ENCODE measurements at regions not wholly inside any gene's neighbourhood (a gene's known extent, or its start where the extent isn't known, plus 50 kb on each side); places are given as distances from the start of the nearest gene placed in this dataset.

GRCh38 chr17:22507823-22508222 is 815.5 kb downstream of the KCNJ18 start:
- 56 to 61% methylated on average over 5 of the region's 5 CpGs for WGBS, 2 donors
- TF ChIP-seq, protein P1, sequence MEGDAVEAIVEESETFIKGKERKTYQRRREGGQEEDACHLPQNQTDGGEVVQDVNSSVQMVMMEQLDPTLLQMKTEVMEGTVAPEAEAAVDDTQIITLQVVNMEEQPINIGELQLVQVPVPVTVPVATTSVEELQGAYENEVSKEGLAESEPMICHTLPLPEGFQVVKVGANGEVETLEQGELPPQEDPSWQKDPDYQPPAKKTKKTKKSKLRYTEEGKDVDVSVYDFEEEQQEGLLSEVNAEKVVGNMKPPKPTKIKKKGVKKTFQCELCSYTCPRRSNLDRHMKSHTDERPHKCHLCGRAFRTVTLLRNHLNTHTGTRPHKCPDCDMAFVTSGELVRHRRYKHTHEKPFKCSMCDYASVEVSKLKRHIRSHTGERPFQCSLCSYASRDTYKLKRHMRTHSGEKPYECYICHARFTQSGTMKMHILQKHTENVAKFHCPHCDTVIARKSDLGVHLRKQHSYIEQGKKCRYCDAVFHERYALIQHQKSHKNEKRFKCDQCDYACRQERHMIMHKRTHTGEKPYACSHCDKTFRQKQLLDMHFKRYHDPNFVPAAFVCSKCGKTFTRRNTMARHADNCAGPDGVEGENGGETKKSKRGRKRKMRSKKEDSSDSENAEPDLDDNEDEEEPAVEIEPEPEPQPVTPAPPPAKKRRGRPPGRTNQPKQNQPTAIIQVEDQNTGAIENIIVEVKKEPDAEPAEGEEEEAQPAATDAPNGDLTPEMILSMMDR (IDR thresholded peaks at IDR 0.05; ENCODE audit: control extremely low read depth, extremely low read depth), result no peak

DNA sequence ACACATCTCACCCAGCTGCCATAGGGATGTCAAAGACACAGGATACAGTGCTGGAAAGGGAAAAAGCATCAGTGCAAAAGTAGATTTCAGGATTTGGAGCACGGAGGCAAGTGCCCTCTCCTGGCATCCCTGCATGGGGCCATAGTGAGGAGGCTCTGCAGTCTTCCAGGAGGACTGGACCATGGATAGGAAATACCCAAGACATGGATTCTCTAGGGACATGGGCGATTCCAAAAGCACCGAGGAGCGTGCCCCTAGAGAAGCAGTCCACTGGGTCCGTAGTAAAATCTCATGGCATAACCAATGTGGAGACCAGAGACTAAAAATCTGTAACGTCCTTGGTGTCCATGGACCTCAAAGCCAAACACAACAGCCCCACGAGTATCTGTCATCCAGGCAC is 818.2 kb downstream of the KCNJ18 start:
- Histone ChIP-seq H3K27ac (ENCODE audit: low read depth in 1 of 2, low read length in 1 of 2) (no peak overlapping the region), H3K9me3 (ENCODE audit: control insufficient read depth in 4 of 4, insufficient read depth in 3 of 4, low read length in 3 of 4) (peaks cover 0 to 30% (median 6%) of the 10 kb centered on the region in 4 donors), H3K27me3 (ENCODE audit: control insufficient read depth in 3 of 3, insufficient read depth in 3 of 3, low read length in 2 of 3) (no peaks in the 10 kb centered on the region), H3K36me3 (ENCODE audit: control insufficient read depth in 4 of 4, insufficient read depth in 4 of 4, low read length in 4 of 4) (no peaks in the 10 kb centered on the region), H3K4me1 (ENCODE audit: control insufficient read depth in 5 of 5, insufficient read depth in 5 of 5, low read length in 5 of 5) (no peaks in the 10 kb centered on the region), H3K9ac (ENCODE audit: insufficient read depth in 1 of 2, low read length in 2 of 2) (no peak overlapping the region), H3K4me3 (no peak overlapping the region)
- DNase-seq (no peak), ATAC-seq (ENCODE audit: insufficient read depth, low FRiP score) (no peak)
- TF ChIP-seq, protein P1 (IDR thresholded peaks at IDR 0.05; ENCODE audit: control extremely low read depth, extremely low read depth), result no peak
- WGBS, 2 donors, result 54 to 63% methylated on average over 7 of the region's 7 CpGs

More at GRCh38 chr17:22507823-22508222, 815.5 kb downstream of the KCNJ18 start:
- H3K9ac ChIP-seq (ENCODE audit: insufficient read depth in 1 of 2, low read length in 2 of 2), result no peak overlapping the region
- no peak overlapping the region for H3K4me3 ChIP-seq
- no peaks in the 10 kb centered on the region for H3K4me1 ChIP-seq (ENCODE audit: control insufficient read depth in 5 of 5, insufficient read depth in 5 of 5, low read length in 5 of 5)
- DNase-seq (no peak), ATAC-seq (ENCODE audit: insufficient read depth, low FRiP score) (no peak)
- peaks cover 0 to 31% (median 9%) of the 10 kb centered on the region in 4 donors for H3K9me3 ChIP-seq (ENCODE audit: control insufficient read depth in 4 of 4, insufficient read depth in 3 of 4, low read length in 3 of 4)
- no peak overlapping the region for H3K27ac ChIP-seq (ENCODE audit: low read depth in 1 of 2, low read length in 1 of 2)
- no peaks in the 10 kb centered on the region for H3K36me3 ChIP-seq (ENCODE audit: control insufficient read depth in 4 of 4, insufficient read depth in 4 of 4, low read length in 4 of 4)
- no peaks in the 10 kb centered on the region for H3K27me3 ChIP-seq (ENCODE audit: control insufficient read depth in 3 of 3, insufficient read depth in 3 of 3, low read length in 2 of 3)

DNA sequence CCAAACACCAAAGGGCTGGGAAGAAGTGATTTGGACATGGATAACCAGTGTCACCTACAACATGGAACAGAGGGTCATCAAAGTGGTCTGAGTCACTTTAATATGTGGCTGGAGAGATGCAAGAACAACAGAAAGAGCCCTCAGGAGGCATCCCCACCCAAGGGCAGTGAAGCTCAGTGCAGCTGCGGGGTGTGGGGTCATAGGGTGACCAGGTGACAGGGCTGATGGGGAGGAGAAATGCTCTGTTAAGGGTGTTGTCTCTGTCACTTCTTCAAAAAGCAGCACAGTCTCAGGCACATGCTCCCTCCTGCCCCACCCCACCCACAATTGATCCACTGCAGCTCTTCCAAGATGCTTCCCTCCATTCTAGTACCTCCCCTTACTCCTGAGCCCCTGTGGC is 819.1 kb downstream of the KCNJ18 start:
- H3K9ac ChIP-seq (ENCODE audit: insufficient read depth in 1 of 2, low read length in 2 of 2), result no peak overlapping the region
- 66 to 67% methylated on average over 1 of the region's 1 CpG for WGBS, 2 donors
- H3K27ac ChIP-seq (ENCODE audit: low read depth in 1 of 2, low read length in 1 of 2), result no peak overlapping the region
- peaks cover 0 to 25% (median 7%) of the 10 kb centered on the region in 4 donors for H3K9me3 ChIP-seq (ENCODE audit: control insufficient read depth in 4 of 4, insufficient read depth in 3 of 4, low read length in 3 of 4)
- no peaks in the 10 kb centered on the region for H3K4me1 ChIP-seq (ENCODE audit: control insufficient read depth in 5 of 5, insufficient read depth in 5 of 5, low read length in 5 of 5)
- no peak for ATAC-seq (ENCODE audit: insufficient read depth, low FRiP score)
- no peaks in the 10 kb centered on the region for H3K36me3 ChIP-seq (ENCODE audit: control insufficient read depth in 4 of 4, insufficient read depth in 4 of 4, low read length in 4 of 4)
- H3K27me3 ChIP-seq (ENCODE audit: control insufficient read depth in 3 of 3, insufficient read depth in 3 of 3, low read length in 2 of 3), result no peaks in the 10 kb centered on the region
- H3K4me3 ChIP-seq, result no peak overlapping the region
- no peak for DNase-seq
- TF ChIP-seq, protein P1 (IDR thresholded peaks at IDR 0.05; ENCODE audit: control extremely low read depth, extremely low read depth), result no peak

DNA sequence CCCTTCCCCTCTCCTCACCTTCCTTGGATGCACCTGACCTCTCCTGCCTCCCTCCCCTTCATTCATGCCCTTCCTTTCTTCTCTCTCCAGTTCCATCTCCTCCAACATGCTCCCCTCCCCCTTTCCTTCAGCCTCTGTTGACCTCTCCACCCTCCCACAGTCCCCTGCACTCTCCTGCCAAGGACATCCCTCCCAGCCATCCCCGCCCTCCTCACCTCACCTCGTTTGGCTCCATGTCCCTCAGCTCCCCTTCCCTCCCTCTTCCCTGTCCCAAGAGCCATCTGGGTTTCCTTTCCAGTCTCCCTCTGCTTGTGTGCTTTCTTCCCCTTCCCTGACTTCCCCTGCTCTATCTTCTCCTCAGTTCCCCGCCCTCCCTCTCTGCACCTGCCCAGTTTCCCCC is 819.7 kb downstream of the KCNJ18 start:
- ATAC-seq (ENCODE audit: insufficient read depth, low FRiP score), result no peak
- no peak overlapping the region for H3K9ac ChIP-seq (ENCODE audit: insufficient read depth in 1 of 2, low read length in 2 of 2)
- 64 to 79% methylated on average over 3 of the region's 3 CpGs for WGBS, 2 donors
- TF ChIP-seq, protein P1 (IDR thresholded peaks at IDR 0.05; ENCODE audit: control extremely low read depth, extremely low read depth), result no peak
- no peaks in the 10 kb centered on the region for H3K4me1 ChIP-seq (ENCODE audit: control insufficient read depth in 5 of 5, insufficient read depth in 5 of 5, low read length in 5 of 5)
- H3K27me3 ChIP-seq (ENCODE audit: control insufficient read depth in 3 of 3, insufficient read depth in 3 of 3, low read length in 2 of 3), result no peaks in the 10 kb centered on the region
- no peak overlapping the region for H3K27ac ChIP-seq (ENCODE audit: low read depth in 1 of 2, low read length in 1 of 2)
- H3K36me3 ChIP-seq (ENCODE audit: control insufficient read depth in 4 of 4, insufficient read depth in 4 of 4, low read length in 4 of 4), result no peaks in the 10 kb centered on the region
- no peak overlapping the region for H3K4me3 ChIP-seq
- peaks cover 0 to 23% (median 8%) of the 10 kb centered on the region in 4 donors for H3K9me3 ChIP-seq (ENCODE audit: control insufficient read depth in 4 of 4, insufficient read depth in 3 of 4, low read length in 3 of 4)
- DNase-seq, result no peak
